Peyer's patch (tissue), 4 donors: ENCODE measurements at regions not wholly inside any gene's neighbourhood (a gene's known extent, or its start where the extent isn't known, plus 50 kb on each side); places are given as distances from the start of the nearest gene placed in this dataset.

Experiments used
- CTCF ChIP-seq, 6 experiments: fragments of 450-650 bp in 4 of 6; fragments of 200-600 bp in 2 of 6; sonication (generic) in 1 of 6; IDR thresholded peaks; one replicate each; pipeline ENCODE4 v1.5.1; 2017 to 2019; ENCODE audit warnings: antibody characterized with exemption in 6 of 6, mild to moderate bottlenecking in 3 of 6, moderate library complexity in 1 of 6
- POLR2A ChIP-seq, 2 donors: fragments of 450-650 bp; IDR thresholded peaks; one replicate each; pipeline ENCODE4 v1.5.1; 2017; ENCODE audit warnings: antibody characterized with exemption in 2 of 2, mild to moderate bottlenecking in 2 of 2, moderate library complexity in 2 of 2

GRCh38 chr2:118593257-118593656 lies 254.2 kb downstream of the EN1 start:
- TF ChIP-seq CTCF (IDR thresholded peaks at IDR 0.05) (no peak), POLR2A (IDR thresholded peaks at IDR 0.05) (no peak)
